Choroid plexus epithelial cell (primary cell): ENCODE measurements at regions not wholly inside any gene's neighbourhood (a gene's known extent, or its start where the extent isn't known, plus 50 kb on each side); places are given as distances from the start of the nearest gene placed in this dataset.

ENCODE experiments used
- DNase-seq: peaks from one replicate; pipeline ENCODE4 v3.0.0-alpha.2; 2010; ENCODE audit warnings: low read depth
- H3K4me3 ChIP-seq: 2 replicates; pipeline ENCODE4 v1.5.1; 2011; ENCODE audit warnings: low read depth, mild to moderate bottlenecking, control low read depth, low read length, moderate library complexity
- TF ChIP-seq, protein P1 (sequence below): conservative IDR thresholded peaks from 2 replicates; pipeline ENCODE4 v1.5.1; 2011; ENCODE audit warnings: low read depth, mild to moderate bottlenecking, control low read depth, inconsistent platforms, low read length, moderate library complexity

DNA sequence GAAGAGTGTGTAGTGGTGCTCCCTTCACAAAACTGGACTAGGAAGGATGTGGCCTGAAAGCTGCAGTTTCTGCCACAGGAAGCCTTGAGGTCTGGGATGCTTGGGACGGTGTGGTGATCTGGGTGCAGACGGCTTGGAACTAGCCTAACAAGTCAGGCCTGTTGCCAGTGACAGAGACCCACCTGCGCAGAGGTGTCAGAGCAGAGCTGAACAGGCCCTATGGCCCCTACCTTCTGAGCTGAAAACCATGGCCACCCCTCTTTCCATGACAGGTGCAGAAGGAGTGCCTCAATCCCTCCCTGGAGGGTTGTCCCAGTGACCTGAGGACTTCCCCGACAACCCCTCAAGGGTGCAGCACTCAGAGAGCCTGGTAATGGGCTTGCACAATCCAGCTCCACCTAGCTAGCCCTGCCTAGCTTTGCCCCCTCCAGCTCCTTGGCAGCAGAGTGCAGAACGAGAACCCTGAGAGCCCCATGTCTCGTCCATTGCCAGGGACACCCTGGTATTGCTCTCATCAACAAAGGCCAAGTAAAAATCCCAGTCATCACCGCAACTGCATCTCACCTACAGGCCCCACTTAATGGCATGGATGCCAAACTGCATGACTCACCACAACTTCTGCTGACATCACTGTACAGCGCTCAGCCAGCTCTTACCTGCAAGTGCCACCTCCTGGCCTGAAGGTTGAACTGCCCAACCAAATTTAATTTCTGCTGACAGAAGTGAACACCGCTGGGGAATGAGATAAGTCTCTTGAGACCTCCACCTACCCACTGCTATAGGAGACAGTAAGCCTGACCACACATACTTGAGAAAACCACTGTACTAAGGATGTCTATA is 563.1 kb downstream of the TFAP2A start:
- TF ChIP-seq, protein P1, sequence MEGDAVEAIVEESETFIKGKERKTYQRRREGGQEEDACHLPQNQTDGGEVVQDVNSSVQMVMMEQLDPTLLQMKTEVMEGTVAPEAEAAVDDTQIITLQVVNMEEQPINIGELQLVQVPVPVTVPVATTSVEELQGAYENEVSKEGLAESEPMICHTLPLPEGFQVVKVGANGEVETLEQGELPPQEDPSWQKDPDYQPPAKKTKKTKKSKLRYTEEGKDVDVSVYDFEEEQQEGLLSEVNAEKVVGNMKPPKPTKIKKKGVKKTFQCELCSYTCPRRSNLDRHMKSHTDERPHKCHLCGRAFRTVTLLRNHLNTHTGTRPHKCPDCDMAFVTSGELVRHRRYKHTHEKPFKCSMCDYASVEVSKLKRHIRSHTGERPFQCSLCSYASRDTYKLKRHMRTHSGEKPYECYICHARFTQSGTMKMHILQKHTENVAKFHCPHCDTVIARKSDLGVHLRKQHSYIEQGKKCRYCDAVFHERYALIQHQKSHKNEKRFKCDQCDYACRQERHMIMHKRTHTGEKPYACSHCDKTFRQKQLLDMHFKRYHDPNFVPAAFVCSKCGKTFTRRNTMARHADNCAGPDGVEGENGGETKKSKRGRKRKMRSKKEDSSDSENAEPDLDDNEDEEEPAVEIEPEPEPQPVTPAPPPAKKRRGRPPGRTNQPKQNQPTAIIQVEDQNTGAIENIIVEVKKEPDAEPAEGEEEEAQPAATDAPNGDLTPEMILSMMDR, result no peak
- peak; percentile 13 for DNase-seq
- H3K4me3 ChIP-seq, result no peak overlapping the region

DNA sequence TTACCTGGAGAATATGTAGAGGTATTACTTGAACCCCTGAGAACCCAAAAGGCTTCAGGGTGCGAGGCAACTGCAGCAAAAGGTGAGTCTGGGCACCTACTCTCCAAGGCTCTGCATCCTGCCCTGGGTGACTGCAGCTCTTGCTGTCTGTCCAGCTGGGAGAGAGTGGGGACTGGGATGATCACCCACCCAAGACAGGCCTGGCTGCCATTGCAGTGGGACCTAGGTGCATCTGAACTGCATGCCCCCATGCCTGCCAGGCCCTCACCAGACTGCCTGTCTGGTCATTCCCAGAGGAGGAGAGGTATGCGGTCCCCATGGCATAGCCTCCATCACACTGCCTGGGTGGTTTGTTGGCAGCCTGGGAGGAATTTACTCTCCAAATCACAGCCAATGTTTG is 563.9 kb downstream of the TFAP2A start:
- DNase-seq, result no peak
- TF ChIP-seq, protein P1, result no peak
- H3K4me3 ChIP-seq, result no peak overlapping the region

DNA sequence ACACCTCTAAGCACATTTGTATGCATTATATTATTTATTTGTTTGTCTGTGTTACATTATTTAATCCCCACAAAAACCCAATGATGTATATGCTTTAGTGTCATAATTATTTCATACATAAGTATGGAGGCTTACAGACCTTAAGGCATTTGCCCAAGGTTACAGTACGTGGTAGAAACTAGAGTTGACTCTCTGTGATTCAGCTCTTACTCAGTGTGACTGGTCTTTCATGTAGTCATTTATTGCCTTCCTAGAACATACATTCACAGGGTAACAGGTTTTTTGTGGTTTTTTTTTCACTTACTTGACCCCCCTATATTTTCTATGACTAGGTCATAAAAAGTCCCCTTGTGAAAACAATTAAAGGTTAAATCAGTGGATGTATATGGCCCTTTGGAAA is 566.8 kb downstream of the TFAP2A start:
- TF ChIP-seq, protein P1, result no peak
- no peak overlapping the region for H3K4me3 ChIP-seq

DNA sequence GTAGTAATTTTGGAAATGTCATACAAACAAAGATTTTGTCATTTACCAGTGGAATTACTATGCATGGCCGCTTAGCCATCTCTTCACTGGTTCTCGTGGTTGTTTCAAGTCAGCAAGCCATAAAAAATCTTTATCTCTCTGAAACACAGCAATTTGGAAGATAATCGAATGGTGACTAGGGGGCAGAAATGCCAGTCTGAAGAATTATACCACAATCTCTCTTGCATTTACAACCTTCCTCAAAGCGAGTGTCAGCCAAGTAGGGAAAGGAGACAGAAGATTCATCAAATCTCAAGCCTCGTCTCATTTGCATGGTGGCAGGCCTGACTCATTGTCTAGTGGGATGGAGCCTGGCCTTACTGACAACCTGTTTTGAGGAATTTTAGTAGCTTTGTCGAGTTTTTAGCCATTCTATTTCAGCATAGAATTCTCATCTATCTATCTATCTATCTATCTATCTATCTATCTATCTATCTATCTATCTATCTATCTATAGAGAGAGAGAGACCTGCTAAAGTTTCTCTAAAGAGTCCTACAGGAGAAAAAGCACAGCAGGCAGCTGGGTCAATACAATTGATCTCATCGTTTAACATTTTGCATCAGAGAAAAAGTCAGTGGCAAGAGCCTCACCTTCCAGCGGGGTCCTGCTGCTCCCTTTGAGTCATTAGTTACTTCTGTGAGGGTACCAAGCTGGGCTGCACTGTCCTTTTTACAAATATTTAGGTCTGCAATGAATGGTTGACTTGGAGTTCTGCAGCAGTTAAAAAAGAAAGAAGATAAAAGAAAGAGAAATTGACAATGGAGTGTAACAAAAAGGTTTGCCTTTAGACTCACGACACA is 572.8 kb downstream of the TFAP2A start:
- TF ChIP-seq, protein P1, result no peak
- H3K4me3 ChIP-seq, result no peak overlapping the region
- no peak for DNase-seq

More for the DNA sequence above, 566.8 kb downstream of the TFAP2A start:
- DNase-seq, result no peak

DNA sequence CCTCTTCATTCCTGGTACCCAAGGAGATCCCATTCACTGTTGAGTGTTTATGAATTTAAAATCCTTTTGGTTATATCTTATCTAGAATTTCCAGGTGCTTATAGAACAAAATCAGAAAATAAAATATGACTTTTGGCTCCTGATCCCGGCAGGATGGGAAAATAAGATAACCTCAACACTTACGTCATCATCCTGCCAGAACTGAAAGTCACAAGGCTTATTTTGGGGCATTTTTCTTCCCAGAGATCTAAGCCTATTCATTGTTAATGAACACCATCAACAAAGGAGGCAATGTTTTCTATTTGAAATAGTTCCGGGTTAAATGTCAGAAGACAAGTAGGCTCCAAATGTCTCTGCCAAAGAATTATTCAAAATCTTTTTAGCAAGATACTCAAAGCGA is 580.6 kb downstream of the TFAP2A start:
- H3K4me3 ChIP-seq, result no peak overlapping the region
- no peak for DNase-seq
- TF ChIP-seq, protein P1, result no peak

DNA sequence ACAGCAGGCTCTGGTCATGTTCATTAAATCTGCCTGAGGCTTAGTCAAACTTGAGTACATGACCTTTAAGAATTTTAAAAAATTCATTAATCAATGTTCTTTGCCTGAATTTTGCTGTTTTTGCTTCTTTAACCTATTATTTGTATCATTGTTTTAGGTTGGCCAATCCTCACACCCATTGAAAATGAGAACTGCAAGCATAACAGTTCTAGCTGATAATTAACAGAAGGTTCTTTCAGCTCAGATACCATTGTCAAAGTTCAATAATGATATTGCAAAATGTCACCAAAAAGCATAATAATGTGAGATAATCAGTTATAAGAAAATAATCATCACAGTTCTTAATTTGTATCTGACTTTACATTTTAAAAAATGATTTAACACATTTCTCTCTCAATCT is 583.1 kb downstream of the TFAP2A start:
- TF ChIP-seq, protein P1, result no peak
- no peak overlapping the region for H3K4me3 ChIP-seq
- no peak for DNase-seq
